Mesendoderm (in vitro differentiated cells): ENCODE measurements at regions not wholly inside any gene's neighbourhood (a gene's known extent, or its start where the extent isn't known, plus 50 kb on each side); places are given as distances from the start of the nearest gene placed in this dataset.
"Not testable (repeated sequence)": the region's sequence is repeated elsewhere in the genome, so short reads cannot be mapped to it uniquely, and the experiment has no call there.

Experiments used
- DNase-seq: peaks from one replicate; pipeline ENCODE4 v3.0.0; 2013
- H2AK5ac ChIP-seq: 2 replicates; pipeline ENCODE4 v1.6.1; 2013; ENCODE audit warnings: low read length, inconsistent platforms
- H2BK120ac ChIP-seq: 2 replicates; pipeline ENCODE4 v1.6.1; 2013; ENCODE audit warnings: low read depth, mild to moderate bottlenecking, low read length, moderate library complexity, mixed read lengths
- H2BK15ac ChIP-seq: replicated peaks from 2 replicates; pipeline ENCODE4 v1.6.1; 2013; ENCODE audit warnings: low read depth, mild to moderate bottlenecking, moderate library complexity
- H2BK5ac ChIP-seq: 2 replicates; pipeline ENCODE4 v1.6.1; 2013; ENCODE audit warnings: low read length, inconsistent platforms
- H3K18ac ChIP-seq: 2 replicates; pipeline ENCODE4 v1.6.1; 2013; ENCODE audit warnings: mild to moderate bottlenecking, low read length, mixed read lengths
- H3K23ac ChIP-seq: one replicate; pipeline ENCODE4 v1.6.1; 2013; ENCODE audit warnings: low read length
- H3K27ac ChIP-seq: 2 replicates; pipeline ENCODE4 v1.5.1; 2013; ENCODE audit warnings: low read depth, mild to moderate bottlenecking, inconsistent platforms, low read length, moderate library complexity
- H3K27me3 ChIP-seq: 2 replicates; pipeline ENCODE4 v1.6.1; 2013; ENCODE audit warnings: low read length, control low read depth, mild to moderate bottlenecking, inconsistent platforms; ENCODE audit not compliant: insufficient read depth, poor library complexity
- H3K36me3 ChIP-seq: 2 replicates; pipeline ENCODE4 v1.6.1; 2013; ENCODE audit warnings: low read length, inconsistent platforms; ENCODE audit not compliant: control insufficient read depth, insufficient read depth
- H3K4ac ChIP-seq: one replicate; pipeline ENCODE4 v1.6.1; 2013; ENCODE audit warnings: low read depth, mild to moderate bottlenecking, low read length, moderate library complexity
- H3K4me1 ChIP-seq: 2 replicates; pipeline ENCODE4 v1.6.1; 2013; ENCODE audit warnings: low read depth, low read length, inconsistent platforms; ENCODE audit not compliant: control insufficient read depth
- H3K4me2 ChIP-seq: 2 replicates; pipeline ENCODE4 v1.6.1; 2013; ENCODE audit warnings: low read length
- H3K4me3 ChIP-seq: 2 replicates; pipeline ENCODE4 v1.5.1; 2013; ENCODE audit warnings: mild to moderate bottlenecking, low read length
- H3K56ac ChIP-seq: one replicate; pipeline ENCODE4 v1.6.1; 2013; ENCODE audit warnings: low read length
- H3K79me1 ChIP-seq: 2 replicates; pipeline ENCODE4 v1.6.1; 2013; ENCODE audit warnings: low read length, inconsistent platforms
- H3K79me2 ChIP-seq: 2 replicates; pipeline ENCODE4 v1.6.1; 2013; ENCODE audit warnings: mild to moderate bottlenecking, low read length; ENCODE audit not compliant: control insufficient read depth, insufficient read depth
- H3K9ac ChIP-seq: 2 replicates; pipeline ENCODE4 v1.6.1; 2013; ENCODE audit warnings: low read length, inconsistent platforms
- H4K5ac ChIP-seq: one replicate; pipeline ENCODE4 v1.6.1; 2013; ENCODE audit warnings: low read length
- H4K8ac ChIP-seq: one replicate; pipeline ENCODE4 v1.6.1; 2013; ENCODE audit warnings: low read depth, mild to moderate bottlenecking, control low read depth, low read length, moderate library complexity
- WGBS: extraction: QIAGEN DNeasy Blood & Tissue Kit; methylation state at CpG from one replicate; pipeline ENCODE4 v1.1.7; 2013; ENCODE audit warnings: low lambda C conversion rate, missing lambda C conversion rate; ENCODE audit not compliant: insufficient coverage; ENCODE audit errors: extremely low coverage; 5-methylcytosine and 5-hydroxymethylcytosine counted together

DNA sequence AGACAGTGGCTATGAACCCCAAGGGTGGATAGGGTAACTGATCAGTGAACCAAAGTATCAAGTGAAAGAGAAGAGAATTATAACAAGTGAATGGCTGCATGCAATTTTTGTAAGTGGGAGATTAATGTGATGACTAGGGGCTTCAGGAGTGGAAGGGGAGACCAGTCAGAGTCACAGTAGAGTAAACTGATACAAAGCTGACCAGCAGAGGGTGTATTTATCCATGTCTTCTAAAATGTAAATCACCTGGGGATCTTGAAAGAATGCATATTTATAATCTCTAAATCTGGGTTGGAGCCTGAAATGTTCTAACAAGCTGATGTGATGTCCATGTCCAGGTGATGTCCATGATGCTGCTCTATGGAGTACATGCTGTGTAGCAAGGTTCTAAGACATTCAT lies 1351.3 kb upstream of the CHAC2 start:
- Histone ChIP-seq H3K9ac (no peak overlapping the region), H3K79me2 (no peaks in the 10 kb centered on the region), H4K5ac (no peak overlapping the region), H3K56ac (no peak overlapping the region), H3K18ac (no peak overlapping the region), H2BK15ac (no peak overlapping the region), H3K27ac (no peak overlapping the region), H3K27me3 (no peaks in the 10 kb centered on the region), H3K36me3 (no peaks in the 10 kb centered on the region), H3K4ac (no peak overlapping the region), H2BK5ac (no peak overlapping the region), H2BK120ac (no peak overlapping the region), H3K4me1 (no peaks in the 10 kb centered on the region), H3K23ac (no peak overlapping the region), H3K4me3 (no peak overlapping the region), H2AK5ac (no peak overlapping the region), H4K8ac (no peak overlapping the region), H3K4me2 (no peak overlapping the region), H3K79me1 (no peaks in the 10 kb centered on the region)
- peak; percentile 43 for DNase-seq

DNA sequence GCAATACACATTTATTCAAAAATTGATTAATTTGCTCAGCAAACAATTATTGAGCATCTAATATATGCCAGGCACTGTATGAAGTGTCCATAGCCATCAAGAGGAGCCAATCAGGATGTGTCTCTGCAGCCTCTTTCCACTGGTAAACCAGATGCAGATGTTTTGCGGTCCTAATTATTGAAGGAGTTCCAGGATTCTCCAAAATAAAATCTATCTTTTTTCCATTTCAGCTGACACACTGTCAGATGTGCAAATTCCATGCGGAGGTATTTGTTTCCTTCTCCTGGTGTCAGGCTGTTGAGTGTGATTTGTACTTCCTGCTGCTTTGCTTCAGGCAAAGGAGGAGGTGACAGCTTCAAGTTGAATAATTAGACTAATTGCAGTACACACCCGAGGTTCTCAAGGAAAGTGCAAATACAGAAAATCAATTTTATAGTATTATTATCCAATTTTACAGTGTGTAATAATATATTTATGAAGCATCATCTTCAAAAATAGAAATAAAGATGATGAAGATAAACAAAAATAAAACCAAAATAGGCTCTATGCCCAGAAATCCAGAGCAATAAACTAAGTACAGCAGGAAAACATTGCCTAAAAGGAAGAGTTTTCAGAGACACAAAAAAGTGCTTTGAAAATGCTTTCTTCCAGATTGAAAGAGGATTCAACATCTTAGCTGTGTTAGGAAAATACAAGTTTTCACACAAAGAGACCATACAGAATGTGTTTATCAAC lies 1352.9 kb upstream of the CHAC2 start:
- Histone ChIP-seq H3K4me3 (no peak overlapping the region), H3K23ac (no peak overlapping the region), H2BK120ac (no peak overlapping the region), H2AK5ac (no peak overlapping the region), H3K4me1 (no peaks in the 10 kb centered on the region), H2BK5ac (no peak overlapping the region), H3K79me1 (no peaks in the 10 kb centered on the region), H3K56ac (no peak overlapping the region), H3K27ac (no peak overlapping the region), H2BK15ac (no peak overlapping the region), H3K4ac (no peak overlapping the region), H3K36me3 (no peaks in the 10 kb centered on the region), H3K79me2 (no peaks in the 10 kb centered on the region), H3K9ac (no peak overlapping the region), H4K8ac (no peak overlapping the region), H3K18ac (no peak overlapping the region), H3K4me2 (no peak overlapping the region), H4K5ac (no peak overlapping the region), H3K27me3 (no peaks in the 10 kb centered on the region)
- no CpG with 5 or more reads among the region's 3 CpGs for WGBS
- peak; percentile 33 for DNase-seq

DNA sequence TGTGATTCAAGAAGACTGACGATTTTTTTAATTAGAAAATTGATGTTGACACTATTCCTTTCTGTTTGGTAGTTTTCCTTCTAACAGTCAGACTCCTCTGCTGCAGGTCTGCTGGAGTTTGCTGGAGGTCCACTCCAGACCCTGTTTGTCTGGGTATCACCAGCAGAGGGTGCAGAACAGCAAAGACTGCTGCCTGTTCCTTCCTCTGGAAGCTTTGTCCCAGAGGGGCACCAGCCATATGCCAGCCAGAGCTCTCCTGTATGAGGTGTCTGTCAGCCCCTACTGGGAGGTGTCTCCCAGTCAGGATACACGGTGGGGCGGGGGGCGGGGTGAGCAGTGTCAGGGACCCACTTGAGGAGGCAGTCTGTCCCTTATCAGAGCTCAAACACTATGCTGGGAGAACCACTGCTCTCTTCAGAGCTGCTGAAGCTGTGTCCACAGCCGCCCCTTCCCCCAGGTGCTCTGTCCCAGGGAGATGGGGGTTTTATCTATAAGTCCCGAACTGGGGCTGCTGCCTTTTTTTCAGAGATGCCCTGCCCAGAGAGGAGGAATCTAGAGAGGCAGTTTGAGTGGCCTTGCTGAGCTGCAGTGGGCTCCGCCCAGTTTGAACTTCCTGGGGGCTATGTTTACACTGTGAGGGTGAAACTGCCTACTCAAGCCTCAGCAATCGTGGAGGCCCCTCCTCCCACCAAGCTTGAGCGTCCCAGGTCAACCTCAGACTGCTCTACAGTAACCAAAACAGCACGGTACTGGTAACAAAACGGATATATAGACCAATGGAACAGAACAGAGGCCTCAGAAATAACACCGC lies 1358.1 kb upstream of the CHAC2 start:
- not testable (repeated sequence) for H4K8ac ChIP-seq, H2BK120ac ChIP-seq, H2AK5ac ChIP-seq, H3K4me2 ChIP-seq, H3K27me3 ChIP-seq, H3K18ac ChIP-seq, H3K79me2 ChIP-seq, H3K4me3 ChIP-seq, H3K56ac ChIP-seq, H3K23ac ChIP-seq, H2BK5ac ChIP-seq, H3K4me1 ChIP-seq, H3K79me1 ChIP-seq, H3K9ac ChIP-seq, H3K27ac ChIP-seq, H3K4ac ChIP-seq, H2BK15ac ChIP-seq, H4K5ac ChIP-seq, H3K36me3 ChIP-seq
- WGBS = no CpG with 5 or more reads among the region's 12 CpGs
- DNase-seq = peak; percentile 41

DNA sequence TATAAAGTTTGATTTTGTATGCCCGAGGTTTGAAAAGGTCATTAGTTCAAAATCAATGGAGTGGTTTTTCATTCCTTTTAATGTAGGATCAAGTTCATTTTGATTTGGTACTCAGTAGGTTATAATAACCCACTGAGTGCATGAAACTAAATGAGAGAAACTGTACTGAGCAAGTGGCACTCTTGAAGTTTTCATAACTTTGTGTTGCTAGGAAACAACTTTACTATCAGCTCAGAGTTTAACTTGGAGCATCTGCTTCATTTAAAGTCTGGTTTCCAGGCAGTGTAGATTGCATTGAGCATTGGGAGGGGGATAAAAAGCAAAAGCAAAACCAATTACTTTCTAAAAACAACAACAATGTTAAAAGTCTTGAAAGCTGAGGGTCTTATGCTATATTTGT lies 1361.6 kb upstream of the CHAC2 start:
- H3K27me3 ChIP-seq = no peaks in the 10 kb centered on the region

DNA sequence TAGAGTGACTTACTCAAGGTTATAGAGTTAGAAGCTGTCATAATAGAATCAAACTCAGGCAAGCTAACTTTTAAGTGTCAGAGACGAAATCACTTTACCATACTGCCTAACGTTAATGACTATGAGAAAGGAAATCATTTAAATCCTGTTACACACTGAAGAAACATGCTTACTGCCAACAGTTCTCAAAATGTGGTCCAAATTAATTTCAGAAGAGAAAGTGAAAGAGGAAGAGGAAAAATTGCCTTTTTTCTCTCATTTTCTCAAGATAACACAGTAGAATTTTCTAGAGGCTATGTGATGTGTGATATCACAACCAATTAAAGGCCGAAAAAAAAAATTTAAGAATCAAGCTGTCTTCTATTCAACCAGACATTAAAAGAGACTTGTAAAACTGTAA lies 1362.7 kb upstream of the CHAC2 start:
- DNase-seq = no peak
- Histone ChIP-seq H3K4me3 (no peak overlapping the region), H3K9ac (no peak overlapping the region), H3K4me2 (no peak overlapping the region), H3K4ac (no peak overlapping the region), H2BK120ac (no peak overlapping the region), H2AK5ac (no peak overlapping the region), H2BK15ac (no peak overlapping the region), H2BK5ac (no peak overlapping the region), H3K18ac (no peak overlapping the region), H3K56ac (no peak overlapping the region), H3K79me1 (no peaks in the 10 kb centered on the region), H4K8ac (no peak overlapping the region), H3K79me2 (no peaks in the 10 kb centered on the region), H3K27me3 (no peaks in the 10 kb centered on the region), H4K5ac (no peak overlapping the region), H3K27ac (no peak overlapping the region), H3K4me1 (no peaks in the 10 kb centered on the region), H3K36me3 (no peaks in the 10 kb centered on the region), H3K23ac (no peak overlapping the region)
- WGBS = no CpG with 5 or more reads among the region's 3 CpGs

More for the DNA sequence above, 1361.6 kb upstream of the CHAC2 start:
- no CpG with 5 or more reads among the region's 1 CpG for WGBS
- no peak overlapping the region for H3K27ac ChIP-seq
- H3K18ac ChIP-seq = no peak overlapping the region
- H3K36me3 ChIP-seq = no peaks in the 10 kb centered on the region
- H2BK5ac ChIP-seq = no peak overlapping the region
- no peak overlapping the region for H3K56ac ChIP-seq
- H3K23ac ChIP-seq = no peak overlapping the region
- H3K4me2 ChIP-seq = no peak overlapping the region
- H3K79me2 ChIP-seq = no peaks in the 10 kb centered on the region
- H4K8ac ChIP-seq = no peak overlapping the region
- DNase-seq = no peak
- no peaks in the 10 kb centered on the region for H3K79me1 ChIP-seq
- H3K9ac ChIP-seq = no peak overlapping the region
- H3K4ac ChIP-seq = no peak overlapping the region
- no peak overlapping the region for H3K4me3 ChIP-seq
- no peak overlapping the region for H4K5ac ChIP-seq
- H2AK5ac ChIP-seq = no peak overlapping the region
- no peak overlapping the region for H2BK15ac ChIP-seq
- no peak overlapping the region for H2BK120ac ChIP-seq
- no peaks in the 10 kb centered on the region for H3K4me1 ChIP-seq
